ENCODE measurements at regions not wholly inside any gene's neighbourhood (a gene's known extent, or its start where the extent isn't known, plus 50 kb on each side); places are given as distances from the start of the nearest gene placed in this dataset.

DNA sequence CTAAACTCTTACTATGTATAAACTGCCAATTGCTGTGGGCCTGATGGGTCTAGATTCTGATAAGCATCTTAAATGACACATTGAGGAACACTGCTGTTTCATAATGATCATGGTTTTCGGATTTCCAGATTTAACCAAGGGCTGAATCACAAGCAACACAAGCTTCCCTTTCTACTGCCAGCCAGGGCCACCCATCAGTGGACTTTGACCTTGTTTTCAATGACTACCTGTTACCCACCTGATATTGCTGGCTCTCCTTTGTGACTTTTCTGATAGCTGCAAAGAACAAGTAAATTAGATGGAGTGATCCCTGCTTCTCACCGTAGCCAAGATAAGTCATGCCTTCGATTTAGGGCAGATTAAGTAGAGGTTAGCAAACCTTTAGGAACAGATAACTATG is 259.0 kb downstream of the PAX3 start:
- intact Hi-C loops (cut with micrococcal nuclease; ENCODE audit: unreplicated experiment): no loop called here
- CTCF ChIA-PET: interaction anchor here (0.7 to 1.3 kb wide), 2 partner anchors 11 to 487 kb away, joined by 3 to 4 read pairs; no protein-coding TSS in a partner anchor

DNA sequence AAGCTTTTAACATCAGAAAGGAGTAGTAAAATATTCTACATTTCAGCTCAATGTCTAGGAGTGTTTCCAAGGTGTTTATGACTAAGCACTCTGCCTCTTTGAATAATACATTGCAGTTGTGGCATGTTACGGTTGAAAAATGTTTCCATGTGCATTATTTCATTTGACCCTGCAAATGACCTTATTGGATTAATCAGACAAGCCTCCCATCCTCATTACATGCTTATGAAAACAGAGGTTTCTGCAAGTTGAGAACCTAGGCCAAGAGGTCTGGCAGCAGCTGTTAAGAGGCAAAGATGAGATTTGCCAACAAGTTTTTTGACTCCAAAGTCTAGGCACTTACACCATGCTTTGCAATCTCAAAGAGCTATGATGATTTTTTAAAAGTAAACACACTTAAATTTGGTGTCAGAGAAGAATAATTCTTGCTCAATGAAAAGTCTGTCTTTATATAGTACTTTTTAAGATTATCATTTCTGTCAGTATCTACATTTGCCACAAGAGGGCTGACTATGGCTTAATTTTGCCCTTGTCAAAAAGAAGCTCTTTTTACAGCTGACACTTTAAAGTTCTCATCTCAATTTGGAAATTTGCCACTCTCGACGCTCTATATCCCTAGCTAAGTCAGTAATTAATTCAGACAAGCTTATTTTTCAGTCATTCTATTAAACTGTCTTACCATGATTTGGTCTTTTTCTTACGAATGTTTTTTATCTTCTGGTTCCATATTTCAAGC is 260.6 kb downstream of the PAX3 start:
- TF ChIP-seq, protein P1, sequence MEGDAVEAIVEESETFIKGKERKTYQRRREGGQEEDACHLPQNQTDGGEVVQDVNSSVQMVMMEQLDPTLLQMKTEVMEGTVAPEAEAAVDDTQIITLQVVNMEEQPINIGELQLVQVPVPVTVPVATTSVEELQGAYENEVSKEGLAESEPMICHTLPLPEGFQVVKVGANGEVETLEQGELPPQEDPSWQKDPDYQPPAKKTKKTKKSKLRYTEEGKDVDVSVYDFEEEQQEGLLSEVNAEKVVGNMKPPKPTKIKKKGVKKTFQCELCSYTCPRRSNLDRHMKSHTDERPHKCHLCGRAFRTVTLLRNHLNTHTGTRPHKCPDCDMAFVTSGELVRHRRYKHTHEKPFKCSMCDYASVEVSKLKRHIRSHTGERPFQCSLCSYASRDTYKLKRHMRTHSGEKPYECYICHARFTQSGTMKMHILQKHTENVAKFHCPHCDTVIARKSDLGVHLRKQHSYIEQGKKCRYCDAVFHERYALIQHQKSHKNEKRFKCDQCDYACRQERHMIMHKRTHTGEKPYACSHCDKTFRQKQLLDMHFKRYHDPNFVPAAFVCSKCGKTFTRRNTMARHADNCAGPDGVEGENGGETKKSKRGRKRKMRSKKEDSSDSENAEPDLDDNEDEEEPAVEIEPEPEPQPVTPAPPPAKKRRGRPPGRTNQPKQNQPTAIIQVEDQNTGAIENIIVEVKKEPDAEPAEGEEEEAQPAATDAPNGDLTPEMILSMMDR (IDR thresholded peaks at IDR 0.05; ENCODE audit: unreplicated experiment): peak; percentile 39
- Mint-ChIP-seq H3K27me3 (ENCODE audit: unreplicated experiment) (no peaks in the 10 kb centered on the region), H3K27ac (ENCODE audit: unreplicated experiment) (no peak overlapping the region), H3K9me3 (ENCODE audit: low read depth, unreplicated experiment) (no peaks in the 10 kb centered on the region), H3K36me3 (ENCODE audit: insufficient read depth, unreplicated experiment) (no peaks in the 10 kb centered on the region), H3K4me3 (ENCODE audit: low read depth, unreplicated experiment) (no peak overlapping the region), H3K4me1 (ENCODE audit: low read depth, unreplicated experiment) (no peaks in the 10 kb centered on the region)
- intact Hi-C loops (cut with micrococcal nuclease; ENCODE audit: unreplicated experiment): no loop called here
- CTCF ChIA-PET: interaction anchor here (0.6 to 1.5 kb wide), 5 partner anchors 13 to 524 kb away, joined by 3 to 13 read pairs (median 4); no protein-coding TSS in a partner anchor
- DNase-seq: no peak
- BruUV-seq (replicated peaks): no TSS peak

More for the DNA sequence above, 259.0 kb downstream of the PAX3 start:
- no peaks in the 10 kb centered on the region for H3K36me3 Mint-ChIP-seq (ENCODE audit: insufficient read depth, unreplicated experiment)
- DNase-seq: peak; percentile 21
- H3K4me1 Mint-ChIP-seq (ENCODE audit: low read depth, unreplicated experiment): no peaks in the 10 kb centered on the region
- no peaks in the 10 kb centered on the region for H3K9me3 Mint-ChIP-seq (ENCODE audit: low read depth, unreplicated experiment)
- TF ChIP-seq, protein P1 (IDR thresholded peaks at IDR 0.05; ENCODE audit: unreplicated experiment): no peak
- BruUV-seq (replicated peaks): no TSS peak
- no peak overlapping the region for H3K27ac Mint-ChIP-seq (ENCODE audit: unreplicated experiment)
- H3K27me3 Mint-ChIP-seq (ENCODE audit: unreplicated experiment): no peaks in the 10 kb centered on the region
- H3K4me3 Mint-ChIP-seq (ENCODE audit: low read depth, unreplicated experiment): no peak overlapping the region

DNA sequence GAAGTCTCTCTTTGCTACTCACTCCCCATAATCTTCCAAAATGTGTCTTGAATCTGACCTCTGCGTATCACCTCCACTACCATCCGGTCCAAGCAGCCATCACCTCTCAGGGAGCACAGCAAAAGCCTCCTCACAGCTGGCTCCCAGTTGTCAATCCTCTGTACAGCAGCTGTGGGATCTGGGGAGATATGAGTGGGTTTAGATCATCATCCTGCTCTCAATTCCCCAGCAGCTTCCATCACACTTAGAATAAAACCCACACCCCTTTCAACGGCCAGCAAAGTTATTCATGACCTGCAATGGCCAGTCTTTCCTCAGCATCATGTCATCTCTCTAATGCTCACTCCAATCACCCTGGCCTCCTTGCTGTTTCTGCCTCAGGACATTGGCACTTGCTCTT is 261.6 kb downstream of the PAX3 start:
- H3K4me1 Mint-ChIP-seq (ENCODE audit: low read depth, unreplicated experiment): no peaks in the 10 kb centered on the region
- intact Hi-C loops (cut with micrococcal nuclease; ENCODE audit: unreplicated experiment): no loop called here
- H3K4me3 Mint-ChIP-seq (ENCODE audit: low read depth, unreplicated experiment): no peak overlapping the region
- H3K27me3 Mint-ChIP-seq (ENCODE audit: unreplicated experiment): no peaks in the 10 kb centered on the region
- H3K27ac Mint-ChIP-seq (ENCODE audit: unreplicated experiment): no peak overlapping the region
- no peaks in the 10 kb centered on the region for H3K9me3 Mint-ChIP-seq (ENCODE audit: low read depth, unreplicated experiment)
- BruUV-seq (replicated peaks): no TSS peak
- H3K36me3 Mint-ChIP-seq (ENCODE audit: insufficient read depth, unreplicated experiment): no peaks in the 10 kb centered on the region
- TF ChIP-seq, protein P1 (IDR thresholded peaks at IDR 0.05; ENCODE audit: unreplicated experiment): no peak
- CTCF ChIA-PET: interaction anchor here (0.8 kb wide), 1 partner anchor 13 kb away, joined by 3 read pairs; no protein-coding TSS in a partner anchor
- DNase-seq: no peak

DNA sequence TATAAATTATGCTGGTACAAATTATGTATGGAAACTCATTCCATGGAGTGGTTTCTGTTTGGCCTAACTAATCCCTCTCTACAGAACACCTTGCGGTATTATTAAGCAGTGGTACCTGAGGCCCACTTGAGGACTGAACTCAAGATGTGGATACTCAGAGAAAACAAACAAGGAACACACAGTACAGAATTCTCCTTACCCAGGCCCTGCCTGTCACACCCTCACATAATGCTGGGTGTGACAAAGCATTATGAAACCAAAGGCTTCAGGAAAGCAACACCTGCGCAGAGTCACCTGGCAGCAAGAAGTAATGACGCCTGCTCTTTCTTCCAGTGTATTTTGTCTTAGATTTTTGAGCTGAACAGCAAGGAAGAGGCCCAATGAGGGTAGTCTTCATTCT is 264.7 kb downstream of the PAX3 start:
- intact Hi-C loops (cut with micrococcal nuclease; ENCODE audit: unreplicated experiment): no loop called here
- no peaks in the 10 kb centered on the region for H3K27me3 Mint-ChIP-seq (ENCODE audit: unreplicated experiment)
- DNase-seq: no peak
- no peaks in the 10 kb centered on the region for H3K4me1 Mint-ChIP-seq (ENCODE audit: low read depth, unreplicated experiment)
- H3K36me3 Mint-ChIP-seq (ENCODE audit: insufficient read depth, unreplicated experiment): no peaks in the 10 kb centered on the region
- H3K27ac Mint-ChIP-seq (ENCODE audit: unreplicated experiment): no peak overlapping the region
- no TSS peak for BruUV-seq (replicated peaks)
- H3K4me3 Mint-ChIP-seq (ENCODE audit: low read depth, unreplicated experiment): no peak overlapping the region
- TF ChIP-seq, protein P1 (IDR thresholded peaks at IDR 0.05; ENCODE audit: unreplicated experiment): no peak
- CTCF ChIA-PET: interaction anchor here (1.3 kb wide), 1 partner anchor 16 kb away, joined by 4 read pairs; no protein-coding TSS in a partner anchor
- H3K9me3 Mint-ChIP-seq (ENCODE audit: low read depth, unreplicated experiment): no peaks in the 10 kb centered on the region

Data from Calu3 (cell line).